AG09319 (cell line): ENCODE measurements at regions not wholly inside any gene's neighbourhood (a gene's known extent, or its start where the extent isn't known, plus 50 kb on each side); places are given as distances from the start of the nearest gene placed in this dataset.

ENCODE experiments used
- DNase-seq: peaks from one replicate; pipeline ENCODE4 v3.0.0-alpha.2; 2010; ENCODE audit warnings: low read depth; ENCODE audit errors: extremely low read depth
- CTCF ChIP-seq: IDR thresholded peaks from 2 replicates; pipeline ENCODE4 v1.5.1; 2011; ENCODE audit warnings: low read depth, mild to moderate bottlenecking, inconsistent platforms, low read length, moderate library complexity

DNA sequence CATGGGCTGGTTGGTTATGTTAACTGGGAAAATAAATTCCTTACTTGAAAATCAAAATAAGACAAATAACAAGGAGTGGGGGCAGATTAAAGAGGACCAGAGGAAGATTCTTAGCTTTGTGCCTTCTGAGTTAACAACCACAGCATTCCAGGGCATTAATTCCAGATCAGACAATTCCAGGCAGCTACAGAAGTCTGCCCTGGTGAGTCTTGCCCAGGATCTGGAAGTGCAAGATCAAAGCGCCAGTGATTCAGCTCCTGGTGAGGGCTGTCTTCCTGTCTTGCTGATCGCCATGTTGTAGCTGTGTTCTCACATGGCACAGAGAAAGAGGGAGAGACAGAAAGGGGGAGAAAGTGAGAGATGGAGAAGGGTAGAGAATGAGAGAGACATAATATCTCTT, 65.6 kb downstream of the ANXA2R start:
- no peak for DNase-seq
- TF ChIP-seq CTCF = no peak

GRCh38 chr5:42970636-42971559, 69.2 kb downstream of the ANXA2R start:
- no peak; the same call in 1 of the 2 replicates for TF ChIP-seq CTCF
- no peak for DNase-seq

DNA sequence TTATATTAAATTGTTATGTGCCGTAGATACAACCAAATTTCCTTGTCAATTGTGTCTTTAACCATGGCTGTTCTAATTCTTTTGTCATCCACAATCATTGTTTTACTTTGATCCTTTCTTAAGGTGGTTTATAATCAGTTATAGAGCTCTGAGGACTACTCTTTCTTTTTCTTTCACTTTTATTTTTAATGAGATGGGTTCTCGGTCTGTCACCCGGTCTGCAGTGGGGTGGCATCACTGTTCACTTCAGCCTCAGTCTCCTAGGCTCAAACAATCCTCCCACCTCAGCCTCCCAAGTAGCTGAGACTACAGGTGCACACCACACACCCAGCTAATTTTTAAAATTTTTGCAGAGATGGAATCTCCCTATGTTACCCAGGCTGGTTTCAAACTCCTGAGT, 74.2 kb downstream of the ANXA2R start:
- no peak for TF ChIP-seq CTCF

GRCh38 chr5:42963412-42963811, 76.7 kb downstream of the ANXA2R start:
- TF ChIP-seq CTCF = no peak
- no peak for DNase-seq

More for the DNA sequence above, 74.2 kb downstream of the ANXA2R start:
- no peak for DNase-seq

DNA sequence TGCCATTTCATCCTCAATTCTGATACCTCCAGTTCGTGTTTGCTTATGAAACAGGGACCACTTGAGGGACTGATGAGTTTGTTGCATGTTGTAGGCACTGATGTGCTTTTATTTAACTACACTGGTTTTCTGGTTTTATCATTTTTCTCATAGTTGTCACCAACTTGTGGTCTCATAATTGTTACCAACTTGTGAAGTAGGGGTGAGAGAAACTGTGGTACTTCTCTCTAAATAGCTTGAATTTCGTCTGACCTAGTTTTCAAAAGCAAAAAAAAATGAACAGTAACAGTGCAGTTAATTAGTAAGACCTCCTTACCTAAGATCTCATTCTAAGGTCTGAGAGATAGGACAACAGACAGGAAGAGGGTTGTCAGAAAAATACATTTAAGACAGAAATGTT, 78.0 kb downstream of the ANXA2R start:
- no peak for DNase-seq
- no peak for TF ChIP-seq CTCF

DNA sequence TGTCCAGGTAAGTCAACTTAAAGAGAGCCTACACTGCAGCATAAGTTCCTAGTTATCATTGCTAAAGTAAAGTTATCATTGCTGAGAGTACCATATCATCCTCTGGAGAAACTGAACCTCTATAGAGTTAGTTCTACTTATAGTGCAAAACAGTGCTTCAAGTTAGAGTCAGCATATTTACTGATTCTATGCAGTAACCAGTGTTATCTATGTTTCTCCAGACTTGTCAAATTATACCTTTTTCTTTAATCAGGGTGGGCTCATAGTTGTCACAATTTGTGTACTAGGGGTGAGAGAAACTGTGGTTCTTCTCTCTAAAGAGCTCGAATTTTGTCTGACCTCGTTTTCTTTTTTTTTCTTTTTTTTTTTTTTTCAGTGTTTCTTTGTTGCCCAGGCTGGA, 79.6 kb downstream of the ANXA2R start:
- DNase-seq = no peak
- TF ChIP-seq CTCF = no peak

GRCh38 chr5:42956551-42956950, 83.6 kb downstream of the ANXA2R start:
- no peak for DNase-seq
- TF ChIP-seq CTCF = no peak
